IPS-18a (cell line): ENCODE measurements at regions not wholly inside any gene's neighbourhood (a gene's known extent, or its start where the extent isn't known, plus 50 kb on each side); places are given as distances from the start of the nearest gene placed in this dataset.
"Not testable (repeated sequence)": the region's sequence is repeated elsewhere in the genome, so short reads cannot be mapped to it uniquely, and the experiment has no call there.

Source experiments
- H3K27ac ChIP-seq: one replicate; pipeline ENCODE4 v1.5.1; 2013; ENCODE audit warnings: low read length
- H3K27me3 ChIP-seq: one replicate; pipeline ENCODE4 v1.6.1; 2013; ENCODE audit warnings: mild to moderate bottlenecking, low read length; ENCODE audit not compliant: control insufficient read depth, insufficient read depth
- H3K36me3 ChIP-seq: one replicate; pipeline ENCODE4 v1.6.1; 2013; ENCODE audit warnings: low read depth, low read length; ENCODE audit not compliant: control insufficient read depth
- H3K4me1 ChIP-seq: one replicate; pipeline ENCODE4 v1.6.1; 2013; ENCODE audit warnings: low read depth, low read length; ENCODE audit not compliant: control insufficient read depth
- H3K4me3 ChIP-seq: one replicate; pipeline ENCODE4 v1.5.1; 2013; ENCODE audit warnings: low read length
- H3K9ac ChIP-seq: one replicate; pipeline ENCODE4 v1.6.1; 2013; ENCODE audit warnings: mild to moderate bottlenecking, low read length, moderate library complexity
- H3K9me3 ChIP-seq: one replicate; pipeline ENCODE4 v1.6.1; 2013; ENCODE audit warnings: low read depth, low read length; ENCODE audit not compliant: control insufficient read depth

GRCh38 chr5:130746641-130747040, 418.4 kb downstream of the HINT1 start:
- H3K27me3 ChIP-seq, result peaks cover 34% of the 10 kb centered on the region
- not testable (repeated sequence) for H3K36me3 ChIP-seq, H3K9ac ChIP-seq, H3K4me3 ChIP-seq, H3K4me1 ChIP-seq, H3K9me3 ChIP-seq, H3K27ac ChIP-seq

- H3K4me1 ChIP-seq, result peaks cover 9% of the 10 kb centered on the region
- no peaks in the 10 kb centered on the region for H3K9me3 ChIP-seq
- H3K9ac ChIP-seq, result no peak overlapping the region
These were observed 422.0 kb downstream of the HINT1 start for GRCh38 chr5:130743092-130743491.

GRCh38 chr5:130740047-130740569, 424.9 kb downstream of the HINT1 start:
- H3K9me3 ChIP-seq, result no peaks in the 10 kb centered on the region
- H3K36me3 ChIP-seq, result no peaks in the 10 kb centered on the region
- no peak overlapping the region for H3K27ac ChIP-seq
- peaks cover 71% of the 10 kb centered on the region for H3K27me3 ChIP-seq
- H3K4me1 ChIP-seq, result peaks cover 9% of the 10 kb centered on the region
- no peak overlapping the region for H3K9ac ChIP-seq
- H3K4me3 ChIP-seq, result no peak overlapping the region

More at GRCh38 chr5:130743092-130743491, 422.0 kb downstream of the HINT1 start:
- H3K36me3 ChIP-seq, result no peaks in the 10 kb centered on the region
- H3K27ac ChIP-seq, result no peak overlapping the region
- no peak overlapping the region for H3K4me3 ChIP-seq
- H3K27me3 ChIP-seq, result peaks cover 69% of the 10 kb centered on the region

GRCh38 chr5:130731839-130732238, 433.2 kb downstream of the HINT1 start:
- H3K4me1 ChIP-seq, result peaks cover 7% of the 10 kb centered on the region
- H3K27me3 ChIP-seq, result peaks cover 24% of the 10 kb centered on the region
- no peaks in the 10 kb centered on the region for H3K9me3 ChIP-seq
- no peak overlapping the region for H3K27ac ChIP-seq
- H3K36me3 ChIP-seq, result no peaks in the 10 kb centered on the region
- peak overlapping the region; percentile 39 for H3K9ac ChIP-seq
- H3K4me3 ChIP-seq, result peak overlapping the region; percentile 55

- H3K9ac ChIP-seq, result no peak overlapping the region
- H3K4me3 ChIP-seq, result no peak overlapping the region
- no peak overlapping the region for H3K27ac ChIP-seq
- H3K27me3 ChIP-seq, result peaks cover 24% of the 10 kb centered on the region
- no peaks in the 10 kb centered on the region for H3K9me3 ChIP-seq
- H3K4me1 ChIP-seq, result peaks cover 7% of the 10 kb centered on the region
- H3K36me3 ChIP-seq, result no peaks in the 10 kb centered on the region
These were observed 435.5 kb downstream of the HINT1 start for GRCh38 chr5:130729541-130729940.

GRCh38 chr5:130727830-130728229, 437.2 kb downstream of the HINT1 start:
- Histone ChIP-seq H3K4me1 (peaks cover 7% of the 10 kb centered on the region), H3K27me3 (peaks cover 24% of the 10 kb centered on the region), H3K9me3 (no peaks in the 10 kb centered on the region), H3K36me3 (no peaks in the 10 kb centered on the region), H3K4me3 (no peak overlapping the region), H3K27ac (no peak overlapping the region), H3K9ac (no peak overlapping the region)

GRCh38 chr5:130724658-130725057, 440.4 kb downstream of the HINT1 start:
- Histone ChIP-seq H3K9ac (no peak overlapping the region), H3K4me1 (no peaks in the 10 kb centered on the region), H3K4me3 (no peak overlapping the region)

GRCh38 chr5:130720355-130720754, 444.7 kb downstream of the HINT1 start:
- no peaks in the 10 kb centered on the region for H3K9me3 ChIP-seq
- peaks cover 8% of the 10 kb centered on the region for H3K4me1 ChIP-seq
- H3K4me3 ChIP-seq, result no peak overlapping the region
- no peaks in the 10 kb centered on the region for H3K36me3 ChIP-seq
- no peak overlapping the region for H3K27ac ChIP-seq
- H3K27me3 ChIP-seq, result no peaks in the 10 kb centered on the region
- no peak overlapping the region for H3K9ac ChIP-seq

More at GRCh38 chr5:130724658-130725057, 440.4 kb downstream of the HINT1 start:
- H3K27me3 ChIP-seq, result peaks cover 6% of the 10 kb centered on the region
- no peaks in the 10 kb centered on the region for H3K9me3 ChIP-seq
- H3K27ac ChIP-seq, result no peak overlapping the region
- no peaks in the 10 kb centered on the region for H3K36me3 ChIP-seq

GRCh38 chr5:130715541-130715940, 449.5 kb downstream of the HINT1 start:
- Histone ChIP-seq H3K4me1 (peaks cover 8% of the 10 kb centered on the region), H3K9ac (no peak overlapping the region), H3K27me3 (no peaks in the 10 kb centered on the region), H3K36me3 (no peaks in the 10 kb centered on the region), H3K27ac (no peak overlapping the region), H3K9me3 (no peaks in the 10 kb centered on the region), H3K4me3 (no peak overlapping the region)

GRCh38 chr5:130714200-130714599, 450.9 kb downstream of the HINT1 start:
- Histone ChIP-seq H3K4me1 (peaks cover 8% of the 10 kb centered on the region), H3K9ac (no peak overlapping the region), H3K9me3 (no peaks in the 10 kb centered on the region), H3K27me3 (no peaks in the 10 kb centered on the region), H3K36me3 (no peaks in the 10 kb centered on the region), H3K4me3 (no peak overlapping the region), H3K27ac (no peak overlapping the region)

- H3K27me3 ChIP-seq, result no peaks in the 10 kb centered on the region
- H3K9me3 ChIP-seq, result no peaks in the 10 kb centered on the region
- H3K4me3 ChIP-seq, result no peak overlapping the region
- peaks cover 7% of the 10 kb centered on the region for H3K4me1 ChIP-seq
- no peak overlapping the region for H3K9ac ChIP-seq
- no peaks in the 10 kb centered on the region for H3K36me3 ChIP-seq
- no peak overlapping the region for H3K27ac ChIP-seq
These were observed 452.7 kb downstream of the HINT1 start for GRCh38 chr5:130712324-130712723.

GRCh38 chr5:130710596-130710995, 454.5 kb downstream of the HINT1 start:
- Histone ChIP-seq H3K27me3 (no peaks in the 10 kb centered on the region), H3K27ac (no peak overlapping the region), H3K4me1 (peaks cover 16% of the 10 kb centered on the region), H3K36me3 (no peaks in the 10 kb centered on the region), H3K4me3 (no peak overlapping the region), H3K9ac (no peak overlapping the region), H3K9me3 (no peaks in the 10 kb centered on the region)
